Hypothalamus (tissue), 51 donors: ENCODE measurements at regions not wholly inside any gene's neighbourhood (a gene's known extent, or its start where the extent isn't known, plus 50 kb on each side); places are given as distances from the start of the nearest gene placed in this dataset.
"Not testable (repeated sequence)": the region's sequence is repeated elsewhere in the genome, so short reads cannot be mapped to it uniquely, and the experiment has no call there.

Experiments
- DNase-seq, 51 donors: peaks; one replicate each; lab custom pipeline; 2025; lab: John Stamatoyannopoulos, UW

- peak in 4 of 51 donors; percentile 7 to 31 (median 11) for DNase-seq
Observed at GRCh38 chr17:6893382-6894205, 62.1 kb upstream of the TEKT1 start.

- DNase-seq, result peak in 3 of 51 donors; percentile 3 to 4 (median 4)
Observed at GRCh38 chr17:6894206-6894528, 62.6 kb upstream of the TEKT1 start.

- no peak for DNase-seq
Observed at GRCh38 chr17:6901086-6901485, 69.6 kb upstream of the TEKT1 start.

GRCh38 chr17:6903326-6903900 is 71.9 kb upstream of the TEKT1 start:
- DNase-seq, result peak in 3 of 51 donors; percentile 7 to 27 (median 13)

- no peak for DNase-seq
Observed at GRCh38 chr17:6908807-6909206, 77.3 kb upstream of the TEKT1 start.

- DNase-seq, result no peak
Observed at GRCh38 chr17:6910987-6911603, 79.6 kb upstream of the TEKT1 start.

- no peak for DNase-seq
Observed at GRCh38 chr17:6912110-6913051, 80.9 kb upstream of the TEKT1 start.

- DNase-seq, result peak in 39 of 51 donors; percentile 3 to 73 (median 36)
Observed at GRCh38 chr17:6913608-6914443, 82.0 kb upstream of the ALOX12 start.

- DNase-seq, result no peak
Observed at GRCh38 chr17:6914711-6915110, 81.1 kb upstream of the ALOX12 start.

- no peak for DNase-seq
Observed at GRCh38 chr17:6915620-6916019, 80.2 kb upstream of the ALOX12 start.

GRCh38 chr17:6919158-6919557 is 76.7 kb upstream of the ALOX12 start:
- DNase-seq, result no peak

- DNase-seq, result no peak
Observed at GRCh38 chr17:6923385-6923784, 72.5 kb upstream of the ALOX12 start.

GRCh38 chr17:6924208-6924607 is 71.6 kb upstream of the ALOX12 start:
- no peak for DNase-seq

GRCh38 chr17:6926667-6927066 is 69.2 kb upstream of the ALOX12 start:
- DNase-seq, result no peak

- DNase-seq, result no peak
Observed at GRCh38 chr17:6927290-6928126, 68.3 kb upstream of the ALOX12 start.

GRCh38 chr17:6928193-6928592 is 67.7 kb upstream of the ALOX12 start:
- no peak for DNase-seq

- DNase-seq, result no peak
Observed at GRCh38 chr17:6930749-6931148, 65.1 kb upstream of the ALOX12 start.

- DNase-seq, result not testable (repeated sequence)
Observed at GRCh38 chr17:6934544-6934943, 61.3 kb upstream of the ALOX12 start.
